ENCODE measurements at regions not wholly inside any gene's neighbourhood (a gene's known extent, or its start where the extent isn't known, plus 50 kb on each side); places are given as distances from the start of the nearest gene placed in this dataset.

DNA sequence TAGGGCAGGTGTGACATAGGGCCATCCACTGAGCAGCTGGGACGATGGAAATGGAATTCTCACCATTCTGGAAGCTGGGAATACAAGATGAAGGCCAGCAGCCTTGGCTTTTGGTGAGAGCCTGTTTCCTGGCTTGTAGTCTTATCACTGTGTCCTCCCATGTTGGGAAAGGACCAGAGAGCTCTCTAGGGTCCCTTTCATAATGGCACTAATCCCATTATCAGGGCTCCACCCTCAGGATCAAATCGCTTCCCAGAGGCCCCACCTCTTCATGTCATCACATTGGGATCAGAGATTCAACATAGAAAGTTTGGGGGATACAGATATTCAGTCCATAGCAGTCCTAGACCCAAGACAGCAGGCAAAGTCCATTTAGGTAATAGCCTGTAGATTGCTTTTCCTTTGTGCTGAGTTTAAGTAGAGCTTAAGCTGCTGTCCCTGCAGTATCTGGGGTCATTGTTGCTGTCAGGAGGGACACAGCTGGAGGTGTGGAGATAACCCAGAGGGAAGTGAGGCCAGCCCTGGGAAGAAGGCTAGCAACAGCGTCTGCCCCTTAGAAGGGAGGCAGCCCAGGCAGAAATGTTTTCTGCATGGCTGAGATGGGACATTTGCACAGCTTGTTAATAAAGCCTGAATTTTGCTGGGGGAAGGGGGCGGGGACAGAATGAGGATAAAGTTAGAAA, 136.5 kb upstream of the GPR12 start:
- TF ChIP-seq, protein P1, sequence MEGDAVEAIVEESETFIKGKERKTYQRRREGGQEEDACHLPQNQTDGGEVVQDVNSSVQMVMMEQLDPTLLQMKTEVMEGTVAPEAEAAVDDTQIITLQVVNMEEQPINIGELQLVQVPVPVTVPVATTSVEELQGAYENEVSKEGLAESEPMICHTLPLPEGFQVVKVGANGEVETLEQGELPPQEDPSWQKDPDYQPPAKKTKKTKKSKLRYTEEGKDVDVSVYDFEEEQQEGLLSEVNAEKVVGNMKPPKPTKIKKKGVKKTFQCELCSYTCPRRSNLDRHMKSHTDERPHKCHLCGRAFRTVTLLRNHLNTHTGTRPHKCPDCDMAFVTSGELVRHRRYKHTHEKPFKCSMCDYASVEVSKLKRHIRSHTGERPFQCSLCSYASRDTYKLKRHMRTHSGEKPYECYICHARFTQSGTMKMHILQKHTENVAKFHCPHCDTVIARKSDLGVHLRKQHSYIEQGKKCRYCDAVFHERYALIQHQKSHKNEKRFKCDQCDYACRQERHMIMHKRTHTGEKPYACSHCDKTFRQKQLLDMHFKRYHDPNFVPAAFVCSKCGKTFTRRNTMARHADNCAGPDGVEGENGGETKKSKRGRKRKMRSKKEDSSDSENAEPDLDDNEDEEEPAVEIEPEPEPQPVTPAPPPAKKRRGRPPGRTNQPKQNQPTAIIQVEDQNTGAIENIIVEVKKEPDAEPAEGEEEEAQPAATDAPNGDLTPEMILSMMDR (conservative IDR thresholded peaks at IDR 0.05), result no peak
- TF ChIP-seq ZFX (IDR thresholded peaks at IDR 0.05), result no peak
